Stimulated activated CD8-positive, alpha-beta memory T cell treated with anti-CD3 and anti-CD28 coated beads, Interleukin-4, amount 100 ng/mL, for 24 hours (primary cell): ENCODE measurements at regions not wholly inside any gene's neighbourhood (a gene's known extent, or its start where the extent isn't known, plus 50 kb on each side); places are given as distances from the start of the nearest gene placed in this dataset.

Experiments
- DNase-seq: peaks from one replicate; pipeline ENCODE4 v3.0.0-alpha.2; 2020; ENCODE audit warnings: low read depth

GRCh38 chr20:60636417-60636816 is 615.6 kb upstream of the CDH4 start:
- DNase-seq, result no peak

- no peak for DNase-seq
Observed at GRCh38 chr20:60637801-60638200, 614.3 kb upstream of the CDH4 start.

DNA sequence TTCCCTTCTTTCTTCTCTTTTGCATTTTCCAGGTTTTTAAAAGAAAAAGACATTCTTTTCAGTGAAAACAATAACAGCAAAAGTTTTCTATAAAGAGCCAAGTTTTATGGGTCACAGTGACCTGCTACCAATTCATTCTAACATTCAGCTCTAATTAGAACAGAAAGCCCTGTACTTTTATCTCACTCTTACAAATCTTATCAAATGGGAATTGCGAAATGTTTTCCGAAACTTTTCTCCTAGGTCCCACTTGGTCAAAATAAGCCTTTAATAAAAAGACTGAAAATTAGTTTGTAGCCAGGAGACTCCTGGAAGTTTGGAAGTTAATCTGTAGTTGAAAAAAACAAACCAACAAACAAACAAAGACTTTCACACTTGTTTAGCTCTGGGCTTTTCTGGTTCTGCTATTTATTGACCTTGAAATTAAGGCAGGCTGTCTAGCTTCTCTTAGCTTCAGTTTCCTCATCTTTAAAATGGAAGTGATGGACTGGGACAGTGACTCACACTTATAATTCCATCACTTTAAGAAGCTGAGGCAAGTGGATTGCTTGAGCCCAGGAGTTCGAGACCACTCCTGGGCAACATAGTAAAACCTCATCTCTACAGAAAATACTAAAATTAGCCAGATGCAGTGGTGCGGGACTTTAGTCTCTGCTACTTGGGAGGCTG is 613.5 kb upstream of the CDH4 start:
- DNase-seq, result no peak

- no peak for DNase-seq
Observed at GRCh38 chr20:60641879-60642447, 610.1 kb upstream of the CDH4 start.

- no peak for DNase-seq
Observed at GRCh38 chr20:60642541-60642940, 609.5 kb upstream of the CDH4 start.

- no peak for DNase-seq
Observed at GRCh38 chr20:60648556-60648955, 603.5 kb upstream of the CDH4 start.

DNA sequence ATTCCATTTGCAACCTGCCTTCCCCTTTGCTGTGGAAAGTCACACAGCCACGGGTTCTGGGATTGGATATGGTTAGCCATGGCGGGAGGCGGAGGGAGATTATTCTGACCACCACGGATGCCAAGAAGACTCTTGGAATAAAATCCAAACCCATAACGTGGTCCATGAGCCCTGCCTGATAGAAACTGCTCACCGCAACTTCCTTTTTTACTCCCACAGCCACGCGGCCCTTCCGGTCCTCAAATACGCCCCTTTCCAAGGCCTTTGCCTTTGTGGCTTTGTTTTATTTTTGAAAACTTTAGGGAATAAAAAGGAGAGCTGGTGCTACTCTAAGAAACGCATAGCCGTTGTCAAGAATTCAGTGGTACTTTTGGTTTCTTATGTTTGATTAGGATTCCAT is 602.5 kb upstream of the CDH4 start:
- no peak for DNase-seq

- DNase-seq, result no peak
Observed at GRCh38 chr20:60650087-60650486, 602.0 kb upstream of the CDH4 start.

- no peak for DNase-seq
Observed at GRCh38 chr20:60652046-60652445, 600.0 kb upstream of the CDH4 start.

DNA sequence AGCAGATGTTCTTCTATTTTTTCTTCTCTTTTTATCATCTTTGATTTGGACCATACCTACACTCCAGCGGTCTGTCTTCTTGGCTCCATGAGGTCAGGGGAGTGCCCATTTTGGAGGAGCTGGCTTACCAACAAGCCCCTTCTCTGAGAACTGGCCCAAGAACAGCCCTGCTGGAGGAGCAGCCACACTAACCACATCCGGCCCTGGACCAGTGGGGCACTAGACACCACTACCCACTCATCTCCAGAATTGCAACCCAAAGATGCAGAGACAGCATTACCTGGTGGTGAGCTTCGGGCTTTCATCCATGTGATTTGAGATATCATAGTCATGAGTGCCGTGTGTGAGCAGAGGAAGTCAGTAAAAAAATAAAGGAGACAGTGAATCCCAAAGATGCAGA is 599.4 kb upstream of the CDH4 start:
- no peak for DNase-seq

DNA sequence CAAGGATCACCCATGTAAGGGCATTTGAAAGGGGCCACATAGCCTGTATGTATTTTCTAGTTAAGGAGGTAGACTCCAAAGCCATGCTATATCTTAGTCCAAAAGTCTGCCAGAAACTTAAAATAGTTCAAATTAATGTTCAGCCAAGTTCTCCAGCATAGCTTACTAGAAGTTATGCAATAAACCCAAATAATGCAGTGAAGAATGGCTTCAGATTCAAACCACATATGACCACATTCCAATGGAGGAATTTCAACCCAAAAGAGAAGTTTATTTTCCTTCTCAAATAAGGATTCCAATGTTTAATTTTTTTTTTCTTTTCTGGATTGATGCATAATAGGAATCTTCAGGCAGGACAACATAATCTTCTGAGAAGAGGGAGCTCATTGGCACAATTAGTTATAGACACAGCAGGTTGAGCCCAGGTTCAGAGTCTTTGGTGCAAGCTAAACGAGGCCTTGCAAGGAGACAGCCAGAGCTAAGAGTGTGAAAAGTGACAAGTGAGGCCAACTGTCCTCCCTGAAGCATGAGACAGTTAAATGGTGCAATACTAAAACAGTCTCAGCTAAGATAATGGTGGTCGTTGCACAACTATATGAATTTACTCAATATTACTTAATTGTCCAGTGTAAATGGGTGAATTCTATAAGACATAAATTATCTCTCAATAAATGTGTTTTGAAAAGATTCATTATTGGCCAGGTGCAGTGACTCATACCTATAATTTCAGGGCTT is 598.8 kb upstream of the CDH4 start:
- DNase-seq, result no peak

DNA sequence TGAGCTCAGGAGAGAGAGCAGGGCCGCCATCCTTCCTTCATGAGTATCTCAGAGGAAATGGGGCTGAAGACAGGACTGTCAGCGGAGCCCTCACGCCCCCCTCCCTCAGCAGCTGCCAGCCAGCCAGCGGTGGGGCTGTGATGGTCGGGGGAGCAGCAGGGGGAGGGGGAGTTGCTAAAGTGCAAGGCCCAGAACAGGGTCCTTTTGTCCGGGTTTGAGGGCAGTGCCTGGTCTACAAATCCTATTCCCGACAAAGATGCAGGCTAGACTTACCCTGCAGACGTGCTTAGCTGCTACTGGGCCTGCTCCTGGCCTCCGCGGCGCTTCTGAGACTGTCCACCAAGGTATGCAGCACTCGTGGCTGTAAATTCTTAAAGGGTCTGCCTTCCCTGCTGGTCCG is 593.4 kb upstream of the CDH4 start:
- no peak for DNase-seq

GRCh38 chr20:60659240-60659639 is 592.8 kb upstream of the CDH4 start:
- no peak for DNase-seq

GRCh38 chr20:60662307-60662706 is 589.8 kb upstream of the CDH4 start:
- no peak for DNase-seq

DNA sequence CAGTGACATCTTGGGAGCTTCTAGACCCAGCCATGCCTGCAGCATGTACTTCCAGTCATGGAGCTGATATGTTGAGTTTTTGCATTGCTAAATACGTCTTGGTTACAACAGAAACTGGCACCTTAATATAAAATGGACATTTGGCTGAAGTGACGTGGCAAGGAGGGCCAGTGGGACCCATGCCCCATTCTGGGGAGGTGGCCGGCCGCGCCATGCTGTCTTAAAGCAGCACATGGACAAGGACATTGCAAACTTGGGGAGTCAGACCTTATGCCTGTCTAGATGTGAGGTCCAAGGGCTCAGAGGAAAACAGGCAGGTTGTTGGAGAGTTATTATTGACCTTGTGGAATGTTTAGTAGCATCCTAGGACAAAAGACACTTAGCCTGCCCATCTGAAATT is 588.0 kb upstream of the CDH4 start:
- DNase-seq, result no peak

- DNase-seq, result no peak
Observed at GRCh38 chr20:60667641-60668040, 584.4 kb upstream of the CDH4 start.

DNA sequence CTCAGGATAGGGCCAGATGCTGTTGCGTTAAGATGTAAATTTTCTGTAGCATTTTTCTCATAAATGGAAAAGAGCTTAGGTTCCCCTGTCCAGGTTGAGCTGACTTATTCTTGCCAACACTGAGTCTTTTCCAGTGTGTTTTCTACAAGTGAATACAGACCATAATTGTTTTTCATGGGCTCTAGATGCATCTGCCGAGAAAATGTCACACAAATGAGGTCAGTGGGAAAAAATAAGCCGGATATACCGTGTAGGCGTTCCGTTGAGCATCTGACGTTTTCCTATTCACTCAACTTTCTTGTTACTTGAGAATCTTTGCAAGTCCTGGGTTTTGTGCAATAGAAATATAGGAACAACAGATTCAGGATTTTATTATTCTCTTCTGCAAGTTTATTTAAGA is 582.9 kb upstream of the CDH4 start:
- DNase-seq, result no peak

DNA sequence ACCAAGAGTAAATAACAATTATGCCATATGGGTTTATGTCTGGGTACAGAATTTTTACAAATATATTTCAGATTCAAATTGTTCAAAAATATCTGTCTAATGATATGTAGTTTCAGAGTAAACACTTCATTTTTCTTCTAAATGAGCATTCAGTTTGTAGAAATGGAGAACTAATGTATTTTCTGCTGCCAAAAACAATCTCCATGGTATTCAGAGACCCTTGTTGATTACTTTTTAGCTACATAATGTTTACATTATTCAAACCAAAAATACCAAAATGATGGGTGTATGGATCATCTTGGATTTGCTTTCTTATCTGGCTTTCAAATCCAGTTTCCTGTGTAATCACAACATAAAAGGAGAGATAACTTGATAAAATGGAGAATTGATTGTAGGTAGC is 576.0 kb upstream of the CDH4 start:
- DNase-seq, result no peak

- DNase-seq, result no peak
Observed at GRCh38 chr20:60677819-60678218, 574.2 kb upstream of the CDH4 start.

DNA sequence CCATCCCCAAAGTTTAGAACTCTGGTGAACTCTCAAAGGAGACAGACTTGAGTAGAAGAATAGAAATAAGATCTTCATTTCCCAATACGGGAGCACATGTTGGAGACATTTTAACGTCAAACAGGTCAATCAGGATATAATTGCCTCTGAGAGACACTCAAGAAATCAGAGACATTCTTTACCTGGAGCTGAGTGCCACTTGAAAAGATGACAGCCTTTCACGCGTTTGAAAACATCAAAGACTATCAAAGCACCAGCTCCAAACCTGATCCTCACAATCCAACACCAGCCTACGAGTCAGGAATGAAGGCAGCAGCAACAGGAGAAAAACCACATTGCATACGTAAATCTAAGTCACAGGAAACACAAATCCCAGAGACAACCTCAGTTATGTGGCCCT is 571.5 kb upstream of the CDH4 start:
- no peak for DNase-seq

DNA sequence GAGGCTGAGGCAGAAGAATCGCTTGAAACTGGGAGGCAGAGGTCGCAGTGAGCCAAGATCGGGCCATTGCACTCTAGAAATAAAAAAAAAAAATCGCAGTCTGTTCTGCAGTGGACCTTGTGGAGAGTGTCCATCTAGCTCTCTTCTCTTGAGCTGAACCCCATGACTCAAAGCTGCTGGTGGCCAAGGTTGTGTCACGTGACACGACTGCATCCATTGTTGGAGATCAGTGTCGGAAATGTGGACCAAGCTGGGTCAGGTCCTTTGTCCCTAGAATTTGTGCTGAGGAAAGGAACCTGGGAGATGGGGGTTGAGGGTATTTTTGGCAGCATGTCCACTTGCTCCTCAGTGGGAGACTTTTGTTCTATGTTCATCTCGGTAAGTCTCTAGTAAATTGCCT is 564.8 kb upstream of the CDH4 start:
- no peak for DNase-seq

- DNase-seq, result no peak
Observed at GRCh38 chr20:60690771-60691170, 561.3 kb upstream of the CDH4 start.

- DNase-seq, result no peak
Observed at GRCh38 chr20:60691966-60692615, 560.0 kb upstream of the CDH4 start.
